SK-N-SH treated with all-trans-retinoic acid at 6 μM for 48 hours (cell line): ENCODE measurements at regions not wholly inside any gene's neighbourhood (a gene's known extent, or its start where the extent isn't known, plus 50 kb on each side); places are given as distances from the start of the nearest gene placed in this dataset.
A peak's percentile ranks its signal among the peaks of the same experiment; 100 is the strongest.

Experiments
- ATAC-seq: fragments of 200-7000 bp; cut with Tn5 transposase; 3 replicates; pipeline ENCODE4 v1.9.1; 2020; ENCODE audit warnings: mild to moderate bottlenecking, moderate library complexity
- ARNTL ChIP-seq: fragments of 450-650 bp; formaldehyde crosslinking; IDR thresholded peaks from 2 replicates; pipeline ENCODE4 v1.5.0; 2020; ENCODE audit warnings: low read depth, mild to moderate bottlenecking, moderate library complexity, borderline replicate concordance
- BACH2 ChIP-seq: fragments of 250-450 bp; sonication (Bioruptor Pico); IDR thresholded peaks from 2 replicates; pipeline ENCODE4 v1.9.0; 2021; ENCODE audit warnings: mild to moderate bottlenecking, borderline replicate concordance
- CREB5 ChIP-seq: fragments of 250-450 bp; sonication (Bioruptor Pico); IDR thresholded peaks from 2 replicates; pipeline ENCODE4 v1.5.1; 2020; ENCODE audit warnings: low read depth, mild to moderate bottlenecking, moderate library complexity
- CSDC2 ChIP-seq: fragments of 250-450 bp; sonication (Bioruptor Pico); IDR thresholded peaks from 2 replicates; pipeline ENCODE4 v1.5.0; 2020; ENCODE audit warnings: mild to moderate bottlenecking, moderate library complexity
- CSRNP3 ChIP-seq: fragments of 250-450 bp; sonication (Bioruptor Pico); IDR thresholded peaks from 2 replicates; pipeline ENCODE4 v1.5.1; 2021; ENCODE audit warnings: mild to moderate bottlenecking, moderate library complexity
- ESRRG ChIP-seq: fragments of 250-450 bp; sonication (Bioruptor Pico); IDR thresholded peaks from 2 replicates; pipeline ENCODE4 v1.6.1; 2021; ENCODE audit warnings: mild to moderate bottlenecking
- GLIS3 ChIP-seq: fragments of 250-450 bp; sonication (Bioruptor Pico); IDR thresholded peaks from 2 replicates; pipeline ENCODE4 v1.5.0; 2020; ENCODE audit warnings: mild to moderate bottlenecking, moderate library complexity
- ISL1 ChIP-seq: fragments of 250-450 bp; sonication (Bioruptor Pico); IDR thresholded peaks from 2 replicates; pipeline ENCODE4 v2.1.2; 2022; ENCODE audit warnings: mild to moderate bottlenecking, moderate library complexity
- OSR1 ChIP-seq: fragments of 250-450 bp; sonication (Bioruptor Pico); IDR thresholded peaks from 2 replicates; pipeline ENCODE4 v1.8.0; 2022; ENCODE audit warnings: moderate library complexity, mild to moderate bottlenecking, inconsistent platforms
- PATZ1 ChIP-seq: fragments of 250-450 bp; sonication (Bioruptor Pico); IDR thresholded peaks from 2 replicates; pipeline ENCODE4 v1.8.0; 2020; ENCODE audit warnings: mild to moderate bottlenecking, moderate library complexity, borderline replicate concordance
- POU6F1 ChIP-seq: fragments of 250-450 bp; sonication (Bioruptor Pico); IDR thresholded peaks from 2 replicates; pipeline ENCODE4 v1.8.0; 2021; ENCODE audit warnings: low read depth, mild to moderate bottlenecking, moderate library complexity, borderline replicate concordance
- PPARA ChIP-seq: fragments of 250-450 bp; sonication (Bioruptor Pico); IDR thresholded peaks from 2 replicates; pipeline ENCODE4 v1.5.0; 2020; ENCODE audit warnings: mild to moderate bottlenecking, borderline replicate concordance
- RARB ChIP-seq: fragments of 250-450 bp; sonication (Bioruptor Pico); IDR thresholded peaks from 2 replicates; pipeline ENCODE4 v1.8.0; 2021; ENCODE audit warnings: mild to moderate bottlenecking, moderate library complexity
- SNAI2 ChIP-seq: fragments of 250-450 bp; sonication (Bioruptor Pico); IDR thresholded peaks from 2 replicates; pipeline ENCODE4 v1.5.0; 2020; ENCODE audit warnings: mild to moderate bottlenecking, moderate library complexity
- TOX ChIP-seq: fragments of 250-450 bp; sonication (Bioruptor Pico); IDR thresholded peaks from 2 replicates; pipeline ENCODE4 v1.8.0; 2021; ENCODE audit warnings: mild to moderate bottlenecking, moderate library complexity, borderline replicate concordance
- TSHZ2 ChIP-seq: fragments of 250-450 bp; sonication (Bioruptor Pico); IDR thresholded peaks from 2 replicates; pipeline ENCODE4 v1.5.0; 2020; ENCODE audit warnings: mild to moderate bottlenecking, moderate library complexity
- ZC3H10 ChIP-seq: fragments of 250-450 bp; sonication (Bioruptor Pico); IDR thresholded peaks from 2 replicates; pipeline ENCODE4 v1.5.1; 2021; ENCODE audit warnings: mild to moderate bottlenecking, moderate library complexity
- ZFP3 ChIP-seq: fragments of 250-450 bp; sonication (Bioruptor Pico); IDR thresholded peaks from 2 replicates; pipeline ENCODE4 v1.5.0; 2020; ENCODE audit warnings: mild to moderate bottlenecking, moderate library complexity
- ZFP30 ChIP-seq: fragments of 450-650 bp; formaldehyde crosslinking; IDR thresholded peaks from 2 replicates; pipeline ENCODE4 v1.5.0; 2022; ENCODE audit warnings: mild to moderate bottlenecking, moderate library complexity
- ZNF565 ChIP-seq: fragments of 450-650 bp; formaldehyde crosslinking; conservative IDR thresholded peaks from 2 replicates; pipeline ENCODE4 v1.5.0; 2020; ENCODE audit warnings: low read depth, mild to moderate bottlenecking, moderate library complexity
- ZNF70 ChIP-seq: fragments of 450-650 bp; formaldehyde crosslinking; IDR thresholded peaks from 2 replicates; pipeline ENCODE4 v1.5.0; 2020; ENCODE audit warnings: mild to moderate bottlenecking, moderate library complexity
- ZNF8 ChIP-seq: fragments of 450-650 bp; formaldehyde crosslinking; IDR thresholded peaks from 2 replicates; pipeline ENCODE4 v1.5.0; 2020; ENCODE audit warnings: mild to moderate bottlenecking, moderate library complexity

GRCh38 chr13:79770056-79770455 lies 289.1 kb downstream of the NDFIP2 start:
- TF ChIP-seq ZFP3 (CRISPR knock-in tag) (no peak), CREB5 (no peak), RARB (CRISPR knock-in tag) (no peak), ISL1 (CRISPR knock-in tag) (no peak), SNAI2 (CRISPR knock-in tag) (no peak), OSR1 (no peak), PPARA (CRISPR knock-in tag) (no peak), TOX (CRISPR knock-in tag) (no peak), POU6F1 (CRISPR knock-in tag) (no peak), ARNTL (CRISPR knock-in tag) (no peak)
- ATAC-seq: no peak

- TF ChIP-seq ISL1 (CRISPR knock-in tag) (peak; percentile 73), RARB (CRISPR knock-in tag) (no peak), ZC3H10 (no peak)
- no peak for ATAC-seq
Observed at GRCh38 chr13:79767126-79767525, 286.2 kb downstream of the NDFIP2 start.

GRCh38 chr13:79765331-79765730 lies 284.4 kb downstream of the NDFIP2 start:
- no peak for TF ChIP-seq ESRRG (CRISPR knock-in tag)
- no peak for TF ChIP-seq BACH2 (CRISPR knock-in tag)
- no peak for TF ChIP-seq RARB (CRISPR knock-in tag)
- no peak for TF ChIP-seq ZNF8 (CRISPR knock-in tag)
- no peak for TF ChIP-seq TOX (CRISPR knock-in tag)
- no peak for TF ChIP-seq GLIS3 (CRISPR knock-in tag)
- no peak for TF ChIP-seq SNAI2 (CRISPR knock-in tag)
- TF ChIP-seq PPARA (CRISPR knock-in tag): no peak
- TF ChIP-seq ZNF70 (CRISPR knock-in tag): no peak
- no peak for ATAC-seq

GRCh38 chr13:79749984-79750551 lies 269.1 kb downstream of the NDFIP2 start:
- peak; percentile 99 for ATAC-seq
- peak; percentile 84 for TF ChIP-seq ISL1 (CRISPR knock-in tag)
- TF ChIP-seq SNAI2 (CRISPR knock-in tag): no peak
- TF ChIP-seq ZNF8 (CRISPR knock-in tag): no peak
- no peak for TF ChIP-seq TOX (CRISPR knock-in tag)
- no peak for TF ChIP-seq ZC3H10
- TF ChIP-seq PATZ1 (CRISPR knock-in tag): 0 out of 2 replicates have a peak, but pooled peaks have one; percentile 21
- 0 out of 2 replicates have a peak, but pooled peaks have one; percentile 23 for TF ChIP-seq TSHZ2 (CRISPR knock-in tag)
- TF ChIP-seq ZNF565 (CRISPR knock-in tag): no peak
- TF ChIP-seq RARB (CRISPR knock-in tag): no peak
- no peak for TF ChIP-seq ZFP30 (CRISPR knock-in tag)
- TF ChIP-seq ESRRG (CRISPR knock-in tag): no peak
- TF ChIP-seq ARNTL (CRISPR knock-in tag): no peak
- no peak for TF ChIP-seq PPARA (CRISPR knock-in tag)
- 0 out of 2 replicates have a peak, but pooled peaks have one; percentile 65 for TF ChIP-seq GLIS3 (CRISPR knock-in tag)
- TF ChIP-seq ZFP3 (CRISPR knock-in tag): no peak
- no peak for TF ChIP-seq CREB5
- no peak for TF ChIP-seq ZNF70 (CRISPR knock-in tag)
- TF ChIP-seq CSRNP3 (CRISPR knock-in tag): no peak
- no peak for TF ChIP-seq BACH2 (CRISPR knock-in tag)
- TF ChIP-seq CSDC2 (CRISPR knock-in tag): no peak
- no peak for TF ChIP-seq POU6F1 (CRISPR knock-in tag)
- no peak for TF ChIP-seq OSR1
